DOHH2 (cell line): ENCODE measurements at regions not wholly inside any gene's neighbourhood (a gene's known extent, or its start where the extent isn't known, plus 50 kb on each side); places are given as distances from the start of the nearest gene placed in this dataset.

Source experiments
- CTCF ChIP-seq: fragments of 200-600 bp; sonication (generic); IDR thresholded peaks from one replicate; pipeline ENCODE4 v1.5.1; 2014; ENCODE audit warnings: antibody characterized with exemption, mild to moderate bottlenecking, low read depth, low read length; ENCODE audit not compliant: poor library complexity, severe bottlenecking
- EZH2phosphoT487 ChIP-seq: fragments of 200-600 bp; sonication (generic); IDR thresholded peaks from 2 replicates; pipeline ENCODE4 v1.6.1; 2017; ENCODE audit warnings: borderline replicate concordance, mild to moderate bottlenecking, antibody characterized with exemption, low read length, moderate library complexity, mixed read lengths

GRCh38 chr9:85433046-85433445, 308.7 kb downstream of the AGTPBP1 start:
- TF ChIP-seq CTCF (no peak), EZH2phosphoT487 (no peak)
